ENCODE measurements at regions not wholly inside any gene's neighbourhood (a gene's known extent, or its start where the extent isn't known, plus 50 kb on each side); places are given as distances from the start of the nearest gene placed in this dataset.

DNA sequence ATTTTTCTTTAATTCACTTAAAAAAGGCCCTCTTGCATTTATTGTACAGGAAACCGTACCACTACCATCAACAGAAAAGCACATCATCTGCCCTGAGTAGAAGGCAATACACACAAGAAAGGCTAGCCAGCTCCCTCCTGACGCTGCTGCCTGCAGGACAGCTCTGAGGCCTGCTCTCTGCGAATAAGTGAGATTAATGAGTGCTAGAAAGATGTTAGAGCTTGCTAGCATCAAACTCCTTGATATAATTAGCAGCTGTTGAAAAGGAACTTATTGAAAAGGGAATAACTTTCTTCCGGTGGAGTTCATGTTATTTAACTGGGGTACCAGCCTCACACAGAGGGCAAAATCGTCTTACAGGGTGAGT, 56.1 kb downstream of the INHBB start:
- TF ChIP-seq EZH2 (IDR thresholded peaks at IDR 0.05) = no peak
- TF ChIP-seq, protein P1, sequence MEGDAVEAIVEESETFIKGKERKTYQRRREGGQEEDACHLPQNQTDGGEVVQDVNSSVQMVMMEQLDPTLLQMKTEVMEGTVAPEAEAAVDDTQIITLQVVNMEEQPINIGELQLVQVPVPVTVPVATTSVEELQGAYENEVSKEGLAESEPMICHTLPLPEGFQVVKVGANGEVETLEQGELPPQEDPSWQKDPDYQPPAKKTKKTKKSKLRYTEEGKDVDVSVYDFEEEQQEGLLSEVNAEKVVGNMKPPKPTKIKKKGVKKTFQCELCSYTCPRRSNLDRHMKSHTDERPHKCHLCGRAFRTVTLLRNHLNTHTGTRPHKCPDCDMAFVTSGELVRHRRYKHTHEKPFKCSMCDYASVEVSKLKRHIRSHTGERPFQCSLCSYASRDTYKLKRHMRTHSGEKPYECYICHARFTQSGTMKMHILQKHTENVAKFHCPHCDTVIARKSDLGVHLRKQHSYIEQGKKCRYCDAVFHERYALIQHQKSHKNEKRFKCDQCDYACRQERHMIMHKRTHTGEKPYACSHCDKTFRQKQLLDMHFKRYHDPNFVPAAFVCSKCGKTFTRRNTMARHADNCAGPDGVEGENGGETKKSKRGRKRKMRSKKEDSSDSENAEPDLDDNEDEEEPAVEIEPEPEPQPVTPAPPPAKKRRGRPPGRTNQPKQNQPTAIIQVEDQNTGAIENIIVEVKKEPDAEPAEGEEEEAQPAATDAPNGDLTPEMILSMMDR (IDR thresholded peaks at IDR 0.05) = no peak
